GM21576 (cell line): ENCODE measurements at regions not wholly inside any gene's neighbourhood (a gene's known extent, or its start where the extent isn't known, plus 50 kb on each side); places are given as distances from the start of the nearest gene placed in this dataset.
A peak's percentile ranks its signal among the peaks of the same experiment; 100 is the strongest.

Experiments
- ATAC-seq: cut with Tn5 transposase; IDR thresholded peaks from one replicate; pipeline ENCODE4 v1.9.1; 2021; ENCODE audit warnings: mild to moderate bottlenecking, moderate library complexity; ENCODE audit not compliant: unreplicated experiment

- ATAC-seq = no peak
Measured at GRCh38 chr9:20054734-20055133, 265.9 kb upstream of the SLC24A2 start.

GRCh38 chr9:20048985-20049384 is 260.1 kb upstream of the SLC24A2 start:
- ATAC-seq = no peak

GRCh38 chr9:20048437-20048836 is 259.6 kb upstream of the SLC24A2 start:
- no peak for ATAC-seq

GRCh38 chr9:20044686-20045085 is 255.8 kb upstream of the SLC24A2 start:
- no peak for ATAC-seq

GRCh38 chr9:20043461-20043860 is 254.6 kb upstream of the SLC24A2 start:
- ATAC-seq = peak; percentile 48

- peak; percentile 66 for ATAC-seq
Measured at GRCh38 chr9:20043035-20043434, 254.2 kb upstream of the SLC24A2 start.

GRCh38 chr9:20042128-20042711 is 253.4 kb upstream of the SLC24A2 start:
- ATAC-seq = no peak

- no peak for ATAC-seq
Measured at GRCh38 chr9:20041697-20042081, 252.9 kb upstream of the SLC24A2 start.

- no peak for ATAC-seq
Measured at GRCh38 chr9:20040991-20041696, 252.3 kb upstream of the SLC24A2 start.

- ATAC-seq = no peak
Measured at GRCh38 chr9:20037699-20038098, 248.9 kb upstream of the SLC24A2 start.

GRCh38 chr9:20033511-20033910 is 244.7 kb upstream of the SLC24A2 start:
- no peak for ATAC-seq

GRCh38 chr9:20032413-20033006 is 243.7 kb upstream of the SLC24A2 start:
- no peak for ATAC-seq

GRCh38 chr9:20031836-20032235 is 243.0 kb upstream of the SLC24A2 start:
- no peak for ATAC-seq

- no peak for ATAC-seq
Measured at GRCh38 chr9:20030671-20031070, 241.8 kb upstream of the SLC24A2 start.

GRCh38 chr9:20030221-20030620 is 241.4 kb upstream of the SLC24A2 start:
- no peak for ATAC-seq

GRCh38 chr9:20028849-20029231 is 240.0 kb upstream of the SLC24A2 start:
- ATAC-seq = no peak

GRCh38 chr9:20028192-20028848 is 239.5 kb upstream of the SLC24A2 start:
- no peak for ATAC-seq

GRCh38 chr9:20023961-20024571 is 235.2 kb upstream of the SLC24A2 start:
- ATAC-seq = no peak

GRCh38 chr9:20023210-20023905 is 234.5 kb upstream of the SLC24A2 start:
- ATAC-seq = no peak

- ATAC-seq = no peak
Measured at GRCh38 chr9:20022410-20022809, 233.6 kb upstream of the SLC24A2 start.

GRCh38 chr9:20016611-20017010 is 227.8 kb upstream of the SLC24A2 start:
- ATAC-seq = no peak
